Uterus (tissue), 3 donors: ENCODE measurements at regions not wholly inside any gene's neighbourhood (a gene's known extent, or its start where the extent isn't known, plus 50 kb on each side); places are given as distances from the start of the nearest gene placed in this dataset.
"Not testable (repeated sequence)": the region's sequence is repeated elsewhere in the genome, so short reads cannot be mapped to it uniquely, and the experiment has no call there.

Experiments used
- DNase-seq, 2 donors: peaks; one replicate each; pipeline ENCODE4 v3.0.0-alpha.2; 2019 to 2020
- H3K27ac ChIP-seq, 2 donors: fragments of 200-600 bp; sonication (generic); 1 replicate in 1 of 2; 2 replicates in 1 of 2; pipeline ENCODE4 v1.5.1; 2016 to 2018
- H3K27me3 ChIP-seq, 2 donors: fragments of 200-600 bp; sonication (generic); one replicate each; pipeline ENCODE4 v1.5.1; 2018 to 2019; ENCODE audit warnings: control low read depth in 1 of 2
- H3K36me3 ChIP-seq, 2 donors: fragments of 200-600 bp; sonication (generic); one replicate each; pipeline ENCODE4 v1.5.1; 2019; ENCODE audit warnings: control low read depth in 1 of 2
- H3K4me1 ChIP-seq, 2 donors: fragments of 200-600 bp; sonication (generic); one replicate each; pipeline ENCODE4 v1.5.1; 2018 to 2019; ENCODE audit warnings: control low read depth in 1 of 2
- H3K4me3 ChIP-seq, 2 donors: fragments of 200-600 bp; sonication (generic); 1 replicate in 1 of 2; 2 replicates in 1 of 2; pipeline ENCODE4 v1.5.1; 2018 to 2019; ENCODE audit warnings: mild to moderate bottlenecking in 1 of 2
- H3K9me3 ChIP-seq, 2 donors: fragments of 200-600 bp; sonication (generic); one replicate each; pipeline ENCODE4 v1.5.1; 2019; ENCODE audit warnings: control low read depth in 1 of 2
- CTCF ChIP-seq, 4 experiments: fragments of 200-600 bp in 2 of 4; fragments of 450-650 bp in 2 of 4; sonication (generic) in 2 of 4; IDR thresholded peaks; one replicate each; pipeline ENCODE4 v1.5.1; 2016 to 2019; ENCODE audit warnings: antibody characterized with exemption in 4 of 4, mild to moderate bottlenecking in 2 of 4, moderate library complexity in 1 of 4
- POLR2A ChIP-seq, 2 donors: fragments of 450-650 bp; IDR thresholded peaks; one replicate each; pipeline ENCODE4 v1.6.1; 2016; ENCODE audit warnings: antibody characterized with exemption in 2 of 2, mild to moderate bottlenecking in 1 of 2, moderate library complexity in 1 of 2
- intact Hi-C: fragments of 100-400 bp; cut with DNase I; formaldehyde crosslinking; loops from one replicate; pipeline ENCODE4 v1.15.1; 2023; ENCODE audit warnings: low total_unique reads
- donor health status: DM: yes; HTN: yes; CAD: no.

GRCh38 chr7:94787285-94787684, 120.1 kb upstream of the PPP1R9A start:
- Histone ChIP-seq H3K27ac (no peak overlapping the region), H3K27me3 (no peaks in the 10 kb centered on the region), H3K9me3 (no peaks in the 10 kb centered on the region), H3K36me3 (no peaks in the 10 kb centered on the region), H3K4me3 (no peak overlapping the region), H3K4me1 (no peaks in the 10 kb centered on the region)
- TF ChIP-seq POLR2A (IDR thresholded peaks at IDR 0.05) (no peak), CTCF (IDR thresholded peaks at IDR 0.05) (no peak)
- intact Hi-C loops: no loop called here
- DNase-seq: no peak

- H3K4me1 ChIP-seq, H3K36me3 ChIP-seq, H3K9me3 ChIP-seq, H3K4me3 ChIP-seq, intact Hi-C loops, H3K27me3 ChIP-seq, DNase-seq, H3K27ac ChIP-seq: not testable (repeated sequence)
Measured at GRCh38 chr7:94788378-94788777, 119.0 kb upstream of the PPP1R9A start.

GRCh38 chr7:94792241-94792640, 115.2 kb upstream of the PPP1R9A start:
- no peaks in the 10 kb centered on the region for H3K36me3 ChIP-seq
- no peak overlapping the region for H3K27ac ChIP-seq
- H3K27me3 ChIP-seq: no peaks in the 10 kb centered on the region
- no peaks in the 10 kb centered on the region for H3K4me1 ChIP-seq
- no peak overlapping the region for H3K4me3 ChIP-seq
- no peak for DNase-seq
- H3K9me3 ChIP-seq: no peaks in the 10 kb centered on the region
- no peak for TF ChIP-seq CTCF (IDR thresholded peaks at IDR 0.05)
- TF ChIP-seq POLR2A (IDR thresholded peaks at IDR 0.05): no peak
- intact Hi-C loops: no loop called here

GRCh38 chr7:94797404-94797803, 110.0 kb upstream of the PPP1R9A start:
- intact Hi-C loops, H3K27me3 ChIP-seq, DNase-seq, H3K27ac ChIP-seq, H3K36me3 ChIP-seq, H3K4me1 ChIP-seq, H3K4me3 ChIP-seq, H3K9me3 ChIP-seq: not testable (repeated sequence)

GRCh38 chr7:94803821-94804220, 103.6 kb upstream of the PPP1R9A start:
- no peak overlapping the region for H3K4me3 ChIP-seq
- H3K27ac ChIP-seq: no peak overlapping the region
- intact Hi-C loops: no loop called here
- no peaks in the 10 kb centered on the region for H3K27me3 ChIP-seq
- no peak for DNase-seq
- H3K36me3 ChIP-seq: no peaks in the 10 kb centered on the region
- no peaks in the 10 kb centered on the region for H3K9me3 ChIP-seq
- H3K4me1 ChIP-seq: no peaks in the 10 kb centered on the region
- TF ChIP-seq CTCF (IDR thresholded peaks at IDR 0.05) (no peak), POLR2A (IDR thresholded peaks at IDR 0.05) (no peak)

GRCh38 chr7:94808673-94809072, 98.7 kb upstream of the PPP1R9A start:
- H3K36me3 ChIP-seq, intact Hi-C loops, H3K9me3 ChIP-seq, H3K4me3 ChIP-seq, DNase-seq, H3K4me1 ChIP-seq, H3K27me3 ChIP-seq, H3K27ac ChIP-seq: not testable (repeated sequence)

GRCh38 chr7:94810496-94810895, 96.9 kb upstream of the PPP1R9A start:
- Histone ChIP-seq H3K4me3 (no peak overlapping the region), H3K9me3 (no peaks in the 10 kb centered on the region), H3K36me3 (no peaks in the 10 kb centered on the region), H3K27me3 (no peaks in the 10 kb centered on the region), H3K27ac (no peak overlapping the region), H3K4me1 (no peaks in the 10 kb centered on the region)
- TF ChIP-seq CTCF (IDR thresholded peaks at IDR 0.05) (no peak), POLR2A (IDR thresholded peaks at IDR 0.05) (no peak)
- intact Hi-C loops: no loop called here
- no peak for DNase-seq
